ENCODE measurements at regions not wholly inside any gene's neighbourhood (a gene's known extent, or its start where the extent isn't known, plus 50 kb on each side); places are given as distances from the start of the nearest gene placed in this dataset.
"Not testable (repeated sequence)": the region's sequence is repeated elsewhere in the genome, so short reads cannot be mapped to it uniquely, and the experiment has no call there.

DNA sequence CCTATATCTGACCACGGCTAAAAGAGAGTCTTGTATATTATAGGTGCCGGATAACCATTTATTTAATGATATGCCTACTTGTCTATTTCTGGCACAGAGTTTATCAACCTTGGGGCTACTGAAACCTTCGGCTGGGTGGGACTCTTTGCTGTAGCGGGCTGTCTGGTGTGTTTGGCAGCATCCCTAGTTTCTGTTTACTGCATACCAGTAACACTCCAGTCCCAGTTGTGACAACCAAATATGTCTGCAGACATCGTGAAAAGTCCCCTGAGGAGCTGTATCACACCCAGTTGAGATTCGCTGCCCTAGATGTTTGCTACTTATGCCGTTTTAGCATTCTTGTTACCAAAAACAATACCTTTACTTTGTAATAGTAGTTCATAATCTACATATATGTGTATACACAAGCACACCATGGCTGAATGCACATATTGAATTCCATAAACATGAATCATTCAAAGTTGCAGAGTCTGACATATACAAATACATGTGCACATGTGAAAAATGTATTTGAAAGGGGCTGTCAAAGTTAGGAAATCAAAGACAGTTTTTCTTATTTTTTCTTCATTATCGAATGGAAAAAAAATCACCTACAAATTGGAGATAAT is 89.1 kb upstream of the SHISA6 start:
- peaks cover 0 to 3% (median 0%) of the 10 kb centered on the region in 3 donors for H3K27me3 ChIP-seq
- 79 to 82% (median 81%) methylated on average over 8 of the region's 8 CpGs for WGBS, 5 donors
- DNase-seq, result no peak
- no peaks in the 10 kb centered on the region for H3K4me1 ChIP-seq
- H3K9me3 ChIP-seq, result no peaks in the 10 kb centered on the region
- TF ChIP-seq, protein P1, sequence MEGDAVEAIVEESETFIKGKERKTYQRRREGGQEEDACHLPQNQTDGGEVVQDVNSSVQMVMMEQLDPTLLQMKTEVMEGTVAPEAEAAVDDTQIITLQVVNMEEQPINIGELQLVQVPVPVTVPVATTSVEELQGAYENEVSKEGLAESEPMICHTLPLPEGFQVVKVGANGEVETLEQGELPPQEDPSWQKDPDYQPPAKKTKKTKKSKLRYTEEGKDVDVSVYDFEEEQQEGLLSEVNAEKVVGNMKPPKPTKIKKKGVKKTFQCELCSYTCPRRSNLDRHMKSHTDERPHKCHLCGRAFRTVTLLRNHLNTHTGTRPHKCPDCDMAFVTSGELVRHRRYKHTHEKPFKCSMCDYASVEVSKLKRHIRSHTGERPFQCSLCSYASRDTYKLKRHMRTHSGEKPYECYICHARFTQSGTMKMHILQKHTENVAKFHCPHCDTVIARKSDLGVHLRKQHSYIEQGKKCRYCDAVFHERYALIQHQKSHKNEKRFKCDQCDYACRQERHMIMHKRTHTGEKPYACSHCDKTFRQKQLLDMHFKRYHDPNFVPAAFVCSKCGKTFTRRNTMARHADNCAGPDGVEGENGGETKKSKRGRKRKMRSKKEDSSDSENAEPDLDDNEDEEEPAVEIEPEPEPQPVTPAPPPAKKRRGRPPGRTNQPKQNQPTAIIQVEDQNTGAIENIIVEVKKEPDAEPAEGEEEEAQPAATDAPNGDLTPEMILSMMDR (IDR thresholded peaks at IDR 0.05), result no peak
- TF ChIP-seq POLR2A (IDR thresholded peaks at IDR 0.05) (no peak), POLR2AphosphoS5 (IDR thresholded peaks at IDR 0.05) (no peak), EP300 (IDR thresholded peaks at IDR 0.05) (no peak)
- no peaks in the 10 kb centered on the region for H3K36me3 ChIP-seq
- intact Hi-C loops (cut with DNase I; ENCODE audit: low total_unique reads), result no loop called here
- H3K4me3 ChIP-seq, result no peak overlapping the region
- H3K27ac ChIP-seq, result no peak overlapping the region

DNA sequence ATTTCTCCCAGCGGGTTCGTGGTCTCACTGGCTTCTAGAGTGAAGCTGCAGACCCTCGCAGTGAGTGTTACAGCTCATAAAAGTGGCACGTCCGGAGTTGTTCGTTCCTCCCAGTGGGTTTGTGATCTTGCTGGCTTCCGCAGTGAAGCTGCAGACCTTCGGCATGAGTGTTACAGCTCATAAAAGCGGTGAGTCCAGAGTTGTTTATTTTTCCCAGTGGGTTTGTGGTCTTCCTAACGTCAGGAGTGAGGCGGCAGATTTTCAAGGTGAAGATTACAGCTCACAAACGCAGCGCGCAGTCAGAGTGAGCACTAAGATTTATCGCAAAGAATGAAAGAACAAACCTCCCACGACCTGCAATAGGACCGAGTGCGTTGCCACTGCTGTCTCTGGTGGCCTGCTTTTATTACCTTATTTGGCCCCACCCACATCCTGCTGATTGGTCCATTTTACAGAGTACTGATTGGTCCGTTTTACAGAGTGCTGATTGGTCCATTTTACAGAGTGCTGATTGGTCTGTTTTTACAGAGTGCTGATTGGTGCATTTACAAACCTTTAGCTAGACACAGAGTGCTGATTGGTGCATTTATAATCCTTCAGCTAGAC is 90.0 kb upstream of the SHISA6 start:
- not testable (repeated sequence) for H3K9me3 ChIP-seq

DNA sequence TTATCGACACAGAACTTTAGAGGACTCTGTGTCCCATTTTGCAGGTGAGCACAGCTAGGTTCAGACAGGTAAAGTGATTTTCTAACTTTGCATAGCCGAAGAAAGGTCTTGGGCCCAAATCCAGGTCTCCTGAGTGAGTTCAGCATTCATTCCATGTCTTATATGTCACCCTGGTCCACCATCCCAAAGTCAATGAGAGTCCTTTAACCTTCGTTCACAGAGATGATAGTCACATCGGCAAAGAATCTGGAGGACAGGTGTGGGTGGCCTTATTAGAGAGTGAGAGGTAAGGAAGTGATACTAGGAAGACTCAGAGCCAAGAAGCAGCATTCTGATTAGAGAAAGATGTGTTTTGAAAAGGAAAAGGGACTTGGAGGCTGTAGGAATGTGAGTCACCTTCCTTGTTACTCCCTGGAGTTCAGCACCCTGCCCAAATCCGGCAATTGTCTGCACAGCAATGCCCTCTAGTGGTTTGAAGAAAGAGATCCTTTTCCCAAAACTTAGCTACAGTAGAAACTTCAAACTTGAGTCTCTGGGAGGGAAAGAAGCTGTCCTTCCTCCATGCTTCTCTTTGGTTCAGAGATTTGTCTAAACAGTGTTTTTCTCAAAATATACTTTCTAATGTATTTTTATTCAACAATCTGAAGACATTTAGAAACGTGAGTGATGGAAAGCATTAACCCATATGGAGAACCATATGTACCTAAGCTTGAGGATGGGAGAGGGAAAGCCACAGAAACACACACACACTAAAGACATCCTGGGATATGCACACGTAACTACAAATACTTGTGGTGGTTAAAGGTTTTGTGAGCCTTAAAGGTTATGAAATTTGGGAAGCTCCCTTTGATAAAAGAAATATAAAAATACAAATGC is 96.4 kb upstream of the SHISA6 start:
- TF ChIP-seq POLR2AphosphoS5 (IDR thresholded peaks at IDR 0.05) (no peak), POLR2A (IDR thresholded peaks at IDR 0.05) (no peak), EP300 (IDR thresholded peaks at IDR 0.05) (no peak)
- TF ChIP-seq, protein P1 (IDR thresholded peaks at IDR 0.05), result peak in 5 of 7 experiments; percentile 30 to 77 (median 45)
- Histone ChIP-seq H3K4me3 (no peak overlapping the region), H3K9me3 (no peaks in the 10 kb centered on the region), H3K4me1 (no peaks in the 10 kb centered on the region), H3K27me3 (peaks cover 0 to 3% (median 0%) of the 10 kb centered on the region in 3 donors), H3K27ac (no peak overlapping the region), H3K36me3 (no peaks in the 10 kb centered on the region)
- intact Hi-C loops (cut with DNase I; ENCODE audit: low total_unique reads), result loop anchor here (10.0 kb wide), 1 partner anchor 260 kb away; no protein-coding TSS in a partner anchor
- 29 to 40% (median 37%) methylated on average over 6 to 7 of the region's 7 CpGs for WGBS, 5 donors
- DNase-seq, result peak; percentile 68 to 78

More for the DNA sequence above, 90.0 kb upstream of the SHISA6 start:
- DNase-seq; H3K36me3 ChIP-seq; H3K27me3 ChIP-seq; intact Hi-C loops (cut with DNase I; ENCODE audit: low total_unique reads); H3K27ac ChIP-seq; H3K4me1 ChIP-seq; H3K4me3 ChIP-seq: not testable (repeated sequence)
- WGBS, 5 donors, result 91 to 96% (median 93%) methylated on average over 19 of the region's 19 CpGs

DNA sequence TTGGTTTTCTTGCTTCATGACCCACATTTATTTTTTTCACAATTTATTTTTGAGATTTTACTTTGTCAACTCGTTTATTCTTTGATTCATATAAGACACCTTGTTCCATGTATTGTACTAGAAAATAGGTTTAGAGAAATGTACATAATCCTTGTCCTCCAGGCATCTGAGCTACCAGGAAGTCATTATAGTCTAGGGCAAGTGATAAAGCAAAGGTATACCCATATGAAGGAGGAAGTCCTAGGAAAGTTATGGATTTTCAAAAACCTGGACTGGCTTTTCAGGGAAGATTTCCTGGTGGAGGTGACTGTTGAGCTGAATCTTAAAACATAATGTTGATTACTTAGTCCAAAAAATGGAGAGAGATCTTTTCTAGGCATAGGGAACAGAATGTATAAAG is 98.8 kb upstream of the SHISA6 start:
- H3K27me3 ChIP-seq, result no peaks in the 10 kb centered on the region
- H3K9me3 ChIP-seq, result no peaks in the 10 kb centered on the region
- intact Hi-C loops (cut with DNase I; ENCODE audit: low total_unique reads), result loop anchor here (10.0 kb wide), 1 partner anchor 257 kb away; no protein-coding TSS in a partner anchor
- H3K4me1 ChIP-seq, result no peaks in the 10 kb centered on the region
- no peak overlapping the region for H3K4me3 ChIP-seq
- WGBS, 5 donors, result 9 to 43% (median 28%) methylated on average over 1 of the region's 1 CpG
- H3K27ac ChIP-seq, result no peak overlapping the region
- no peak for TF ChIP-seq EP300 (IDR thresholded peaks at IDR 0.05)
- no peak for TF ChIP-seq POLR2A (IDR thresholded peaks at IDR 0.05)
- no peak for TF ChIP-seq POLR2AphosphoS5 (IDR thresholded peaks at IDR 0.05)
- TF ChIP-seq, protein P1 (IDR thresholded peaks at IDR 0.05), result no peak
- no peaks in the 10 kb centered on the region for H3K36me3 ChIP-seq
- no peak for DNase-seq

All from stomach (tissue), 8 donors.